Aorta (tissue), 5 donors: ENCODE measurements at regions not wholly inside any gene's neighbourhood (a gene's known extent, or its start where the extent isn't known, plus 50 kb on each side); places are given as distances from the start of the nearest gene placed in this dataset.
A peak's percentile ranks its signal among the peaks of the same experiment; 100 is the strongest.

Experiments used
- ATAC-seq: fragments of 200-7000 bp; cut with Tn5 transposase; one replicate; pipeline ENCODE4 v1.9.1; 2022; ENCODE audit warnings: moderate library complexity; ENCODE audit not compliant: low FRiP score
- DNase-seq, 2 donors: peaks; one replicate each; pipeline ENCODE4 v3.0.0-alpha.2; 2020
- H3K27ac ChIP-seq, 2 donors: one replicate each; pipeline ENCODE4 v1.5.1; 2013; ENCODE audit warnings: low read length in 2 of 2, mild to moderate bottlenecking in 2 of 2, moderate library complexity in 2 of 2, control low read depth in 1 of 2, inconsistent platforms in 1 of 2, low read depth in 1 of 2
- H3K27me3 ChIP-seq, 2 donors: one replicate each; pipeline ENCODE4 v1.6.1; 2013; ENCODE audit warnings: control low read depth in 1 of 2, low read length in 1 of 2, mild to moderate bottlenecking in 1 of 2, moderate library complexity in 1 of 2; ENCODE audit not compliant: insufficient read depth in 2 of 2, control insufficient read depth in 1 of 2
- H3K36me3 ChIP-seq, 2 donors: one replicate each; pipeline ENCODE4 v1.6.1; 2013; ENCODE audit warnings: control low read depth in 1 of 2, low read length in 1 of 2, mild to moderate bottlenecking in 1 of 2; ENCODE audit not compliant: insufficient read depth in 2 of 2, control insufficient read depth in 1 of 2
- H3K4me1 ChIP-seq, 2 donors: one replicate each; pipeline ENCODE4 v1.6.1; 2013; ENCODE audit warnings: low read length in 2 of 2, control low read depth in 1 of 2, mild to moderate bottlenecking in 1 of 2, moderate library complexity in 1 of 2; ENCODE audit not compliant: insufficient read depth in 2 of 2, control insufficient read depth in 1 of 2
- H3K4me3 ChIP-seq, 2 donors: one replicate each; pipeline ENCODE4 v1.5.1; 2013; ENCODE audit warnings: low read length in 2 of 2, control low read depth in 1 of 2, mild to moderate bottlenecking in 1 of 2
- H3K9me3 ChIP-seq: one replicate; pipeline ENCODE4 v1.6.1; 2013; ENCODE audit warnings: mild to moderate bottlenecking, low read length; ENCODE audit not compliant: control insufficient read depth
- WGBS, 2 donors: extraction: QIAGEN DNeasy Blood & Tissue Kit; methylation state at CpG; one replicate each; pipeline ENCODE4 v1.1.7; 2013; 5-methylcytosine and 5-hydroxymethylcytosine counted together
- intact Hi-C, 2 donors: fragments of 100-400 bp; cut with DNase I; formaldehyde crosslinking; loops; one replicate each; pipeline versions ENCODE4 v1.14.2 to v1.15.0; 2022
- donor health status: healthy with polysubstance abuse.
- donor health status: Bipolar disorder and iron deficiency.
- donor health status: DM: no; HTN: no; CAD: no.
- donor health status: DM: no; HTN: no; CAD: no.
- donor health status: DM: yes; HTN: yes; CAD: no.

DNA sequence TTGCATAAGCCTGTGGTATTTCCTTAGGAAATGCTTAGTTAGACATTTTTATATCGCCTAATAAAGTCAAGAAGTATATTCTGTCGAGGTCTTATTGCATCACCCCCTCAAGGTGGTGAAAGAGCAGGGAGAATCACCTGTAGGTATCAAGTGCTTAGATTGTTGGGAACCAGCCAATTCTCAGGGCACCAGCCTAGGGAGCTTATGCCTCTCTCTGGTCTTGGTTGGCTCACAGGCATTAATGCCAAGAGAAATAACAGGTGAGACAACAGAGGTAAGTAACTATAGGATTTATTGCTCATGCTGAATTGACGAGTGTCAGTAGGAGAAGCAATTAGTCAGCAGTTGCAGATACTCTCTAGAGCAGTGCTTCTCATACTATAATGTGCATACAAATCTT lies 663.3 kb upstream of the ZNF804A start:
- H3K4me1 ChIP-seq, result no peaks in the 10 kb centered on the region
- H3K27ac ChIP-seq, result no peak overlapping the region
- WGBS, 2 donors, result 84 to 86% methylated on average over 3 of the region's 3 CpGs
- intact Hi-C loops, result no loop called here
- no peak for ATAC-seq
- H3K36me3 ChIP-seq, result no peaks in the 10 kb centered on the region
- H3K4me3 ChIP-seq, result no peak overlapping the region
- no peak for DNase-seq
- H3K9me3 ChIP-seq, result no peaks in the 10 kb centered on the region
- H3K27me3 ChIP-seq, result no peaks in the 10 kb centered on the region

DNA sequence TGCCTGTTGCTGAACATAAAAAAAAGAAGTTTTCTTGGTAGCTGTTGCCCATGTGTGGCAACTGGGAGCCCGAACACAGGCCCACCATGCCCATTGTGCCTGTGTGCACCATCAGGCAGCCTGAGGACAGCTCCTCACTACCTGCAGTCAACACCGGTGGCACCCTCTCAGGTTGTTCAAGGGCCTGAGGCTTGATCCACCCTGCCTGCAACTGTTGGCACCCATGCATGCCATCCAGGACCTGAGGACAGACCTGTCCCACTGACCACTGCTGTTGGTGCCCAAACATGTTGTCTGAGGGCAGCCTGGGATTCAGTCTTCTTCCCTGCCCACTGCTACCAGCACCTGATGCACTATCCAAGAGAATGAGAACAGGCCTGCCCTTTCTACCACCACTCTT lies 661.1 kb upstream of the ZNF804A start:
- Histone ChIP-seq H3K27ac (no peak overlapping the region), H3K4me3 (no peak overlapping the region), H3K27me3 (no peaks in the 10 kb centered on the region), H3K4me1 (no peaks in the 10 kb centered on the region), H3K36me3 (no peaks in the 10 kb centered on the region), H3K9me3 (no peaks in the 10 kb centered on the region)
- 90 to 96% methylated on average over 2 of the region's 2 CpGs for WGBS, 2 donors
- ATAC-seq (no peak), DNase-seq (peak in 1 of 2 donors; percentile 47)
- intact Hi-C loops, result no loop called here

DNA sequence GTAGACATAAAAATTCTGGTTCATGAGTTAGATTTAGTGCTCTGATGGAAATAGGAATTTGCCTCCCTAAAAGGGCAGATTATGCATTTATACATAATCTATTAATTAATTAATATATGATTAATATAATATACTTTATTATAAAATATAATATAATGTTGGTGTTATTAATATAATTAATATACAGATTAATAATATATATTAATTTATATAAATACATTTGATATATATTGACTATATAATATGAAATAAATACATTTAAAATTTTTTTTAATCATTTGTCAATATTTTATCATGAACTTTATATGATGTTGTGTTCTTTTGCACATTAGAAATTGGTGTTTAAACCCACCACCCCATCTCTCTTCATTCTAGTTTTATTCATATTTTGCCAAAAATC lies 652.1 kb upstream of the ZNF804A start:
- intact Hi-C loops, result no loop called here
- H3K4me1 ChIP-seq, result no peaks in the 10 kb centered on the region
- no peak overlapping the region for H3K4me3 ChIP-seq
- H3K9me3 ChIP-seq, result no peaks in the 10 kb centered on the region
- H3K36me3 ChIP-seq, result no peaks in the 10 kb centered on the region
- no peak for ATAC-seq
- H3K27me3 ChIP-seq, result no peaks in the 10 kb centered on the region
- DNase-seq, result no peak
- H3K27ac ChIP-seq, result no peak overlapping the region

DNA sequence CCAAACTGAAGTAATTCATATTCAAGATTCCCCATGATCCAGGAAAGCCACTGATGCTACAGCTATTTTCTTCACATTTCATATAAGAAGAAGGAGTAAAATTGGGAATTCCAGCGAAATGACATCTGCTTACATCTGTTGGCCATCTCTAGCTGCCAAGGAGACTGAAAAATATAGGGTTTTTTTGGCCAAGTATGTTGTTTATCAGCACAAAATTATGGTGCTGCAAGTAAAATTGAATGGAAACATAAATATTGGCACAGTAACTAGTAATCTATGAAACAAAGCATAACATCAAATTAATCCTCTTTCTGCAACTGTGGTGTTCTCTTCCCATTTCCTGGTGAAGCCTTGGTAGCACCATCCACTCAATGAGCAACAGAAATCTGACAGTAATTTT lies 649.5 kb upstream of the ZNF804A start:
- Histone ChIP-seq H3K27me3 (no peaks in the 10 kb centered on the region), H3K4me1 (no peaks in the 10 kb centered on the region), H3K27ac (no peak overlapping the region), H3K9me3 (no peaks in the 10 kb centered on the region), H3K36me3 (no peaks in the 10 kb centered on the region), H3K4me3 (no peak overlapping the region)
- ATAC-seq (no peak), DNase-seq (no peak)
- 86 to 88% methylated on average over 1 of the region's 1 CpG for WGBS, 2 donors
- intact Hi-C loops, result no loop called here

DNA sequence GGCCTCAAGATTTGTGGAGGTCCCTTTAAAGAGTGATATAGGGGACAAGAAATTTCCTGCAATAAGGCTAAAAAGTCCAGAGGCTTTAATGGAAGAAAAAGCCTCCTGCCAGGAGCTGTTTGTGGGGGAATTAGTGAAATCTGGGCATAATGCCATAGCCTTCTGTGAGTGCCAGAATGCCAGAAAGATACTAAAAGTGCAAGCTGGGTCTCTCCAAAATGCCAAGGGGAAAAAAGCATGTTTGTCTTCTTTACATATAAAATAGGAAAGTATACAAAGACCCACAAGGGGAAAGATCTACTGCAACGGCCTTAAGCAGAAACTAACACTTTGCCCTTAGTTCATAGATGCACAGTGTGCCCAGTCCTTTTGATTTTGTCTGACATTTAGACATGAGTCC lies 647.7 kb upstream of the ZNF804A start:
- no peaks in the 10 kb centered on the region for H3K4me1 ChIP-seq
- no peak overlapping the region for H3K4me3 ChIP-seq
- no peaks in the 10 kb centered on the region for H3K9me3 ChIP-seq
- ATAC-seq, result no peak
- no peaks in the 10 kb centered on the region for H3K36me3 ChIP-seq
- no peaks in the 10 kb centered on the region for H3K27me3 ChIP-seq
- no peak for DNase-seq
- WGBS, 2 donors, result 63 to 72% methylated on average over 1 of the region's 1 CpG
- intact Hi-C loops, result no loop called here
- no peak overlapping the region for H3K27ac ChIP-seq

DNA sequence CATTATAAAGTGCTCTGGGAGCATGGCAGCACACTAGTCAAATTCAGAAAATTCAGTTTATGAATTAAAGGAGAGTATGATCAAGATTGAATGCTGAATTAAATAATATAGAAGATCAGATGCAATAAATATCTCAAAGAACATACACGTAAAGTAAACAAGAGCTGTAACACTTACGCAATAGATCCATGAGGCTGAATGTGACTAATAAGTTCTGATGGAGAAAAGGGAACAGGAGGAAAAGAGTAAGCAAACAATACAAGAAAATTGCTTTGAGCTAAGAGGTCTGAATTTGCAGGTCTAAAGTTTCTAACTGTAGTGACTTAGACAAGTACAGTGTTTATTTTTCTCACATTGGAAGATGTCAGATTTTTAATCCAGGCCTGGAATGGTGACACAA lies 646.7 kb upstream of the ZNF804A start:
- ATAC-seq (no peak), DNase-seq (no peak)
- Histone ChIP-seq H3K4me1 (no peaks in the 10 kb centered on the region), H3K36me3 (no peaks in the 10 kb centered on the region), H3K9me3 (no peaks in the 10 kb centered on the region), H3K27ac (no peak overlapping the region), H3K4me3 (no peak overlapping the region), H3K27me3 (no peaks in the 10 kb centered on the region)
- intact Hi-C loops, result no loop called here
- WGBS, 2 donors, result 91 to 96% methylated on average over 2 of the region's 2 CpGs

DNA sequence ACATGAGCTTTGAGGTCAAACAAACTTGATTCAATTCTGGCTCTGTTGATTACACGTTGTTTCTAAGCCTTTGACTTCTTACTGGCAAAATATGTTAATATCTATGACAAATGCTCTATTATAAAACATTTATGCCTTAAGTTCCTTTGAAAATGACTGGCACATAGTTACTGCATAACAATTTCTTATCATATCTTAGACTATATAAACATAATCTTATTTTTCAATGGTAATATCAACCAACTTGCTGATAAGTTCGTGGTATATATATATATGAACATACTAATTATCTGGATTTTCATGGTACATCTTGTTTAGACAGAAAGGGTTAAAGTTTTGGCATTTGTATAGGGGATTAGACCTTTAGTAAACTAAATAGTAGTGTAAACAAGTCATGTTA lies 645.6 kb upstream of the ZNF804A start:
- no peak for ATAC-seq
- no peak for DNase-seq
- 42 to 47% methylated on average over 2 of the region's 2 CpGs for WGBS, 2 donors
- Histone ChIP-seq H3K9me3 (no peaks in the 10 kb centered on the region), H3K36me3 (no peaks in the 10 kb centered on the region), H3K4me3 (no peak overlapping the region), H3K27ac (no peak overlapping the region), H3K27me3 (no peaks in the 10 kb centered on the region), H3K4me1 (no peaks in the 10 kb centered on the region)
- intact Hi-C loops, result no loop called here

DNA sequence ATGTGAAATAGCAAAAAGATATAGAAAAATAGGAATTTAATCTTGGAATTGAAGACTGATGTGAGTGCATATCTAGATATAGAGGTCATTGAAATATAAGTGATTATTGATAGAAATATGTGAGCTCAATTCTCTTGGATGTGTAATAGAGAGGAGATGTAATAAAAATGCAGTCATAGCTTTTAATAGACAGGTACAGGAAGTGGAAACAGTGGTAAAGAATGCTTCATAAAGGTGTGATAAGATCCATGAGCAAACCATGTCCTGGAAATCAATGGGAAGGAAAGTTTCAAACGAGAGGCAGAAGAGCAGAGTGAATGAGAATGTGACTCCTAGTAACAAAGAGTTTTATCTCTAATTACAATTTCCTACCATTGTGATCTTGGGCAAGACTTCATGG lies 634.7 kb upstream of the ZNF804A start:
- 70 to 84% methylated on average over 1 of the region's 1 CpG for WGBS, 2 donors
- ATAC-seq (no peak), DNase-seq (no peak)
- no peaks in the 10 kb centered on the region for H3K36me3 ChIP-seq
- no peak overlapping the region for H3K27ac ChIP-seq
- no peak overlapping the region for H3K4me3 ChIP-seq
- H3K4me1 ChIP-seq, result no peaks in the 10 kb centered on the region
- intact Hi-C loops, result no loop called here
- no peaks in the 10 kb centered on the region for H3K27me3 ChIP-seq
- no peaks in the 10 kb centered on the region for H3K9me3 ChIP-seq

DNA sequence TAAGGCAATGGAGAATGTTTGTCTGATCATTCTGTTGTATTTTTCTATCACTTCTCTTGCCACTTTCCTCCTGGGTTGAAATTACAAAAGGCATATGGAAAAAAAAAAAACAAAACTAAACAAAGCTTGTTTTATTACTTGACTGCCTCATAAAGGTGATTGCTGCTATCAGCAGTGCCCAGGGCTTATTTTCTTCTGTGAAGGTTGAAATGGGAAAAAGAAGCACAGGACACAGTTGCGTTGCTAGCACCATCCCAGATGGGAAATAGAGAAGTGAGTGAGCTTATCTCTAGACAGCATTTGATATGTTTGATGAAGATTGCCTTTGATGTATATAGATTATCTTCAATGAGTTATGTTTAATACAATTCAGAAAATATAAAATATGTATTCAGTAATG lies 633.8 kb upstream of the ZNF804A start:
- intact Hi-C loops, result no loop called here
- no peak overlapping the region for H3K4me3 ChIP-seq
- no peaks in the 10 kb centered on the region for H3K36me3 ChIP-seq
- ATAC-seq (no peak), DNase-seq (no peak)
- 59 to 76% methylated on average over 1 of the region's 1 CpG for WGBS, 2 donors
- no peaks in the 10 kb centered on the region for H3K4me1 ChIP-seq
- H3K27me3 ChIP-seq, result no peaks in the 10 kb centered on the region
- no peaks in the 10 kb centered on the region for H3K9me3 ChIP-seq
- no peak overlapping the region for H3K27ac ChIP-seq

DNA sequence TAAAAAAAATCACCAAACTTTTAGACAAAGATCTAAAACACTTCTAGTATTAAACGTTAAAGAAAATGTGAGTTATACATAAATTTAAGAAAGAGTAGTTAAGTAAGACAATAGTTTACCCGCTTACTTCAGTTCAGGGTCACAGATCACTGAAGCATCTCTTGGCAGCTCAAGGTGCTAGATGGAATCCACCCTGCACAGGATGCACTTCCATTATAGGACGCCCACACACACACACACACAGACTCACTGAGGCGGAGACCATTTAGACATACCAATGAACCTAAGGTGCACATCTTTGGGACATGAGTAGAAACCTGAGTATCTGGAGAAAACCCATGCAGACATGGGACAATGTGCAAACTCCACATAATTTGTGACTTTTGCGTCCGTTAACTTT lies 630.6 kb upstream of the ZNF804A start:
- intact Hi-C loops, result no loop called here
- H3K4me3 ChIP-seq, result no peak overlapping the region
- H3K4me1 ChIP-seq, result no peaks in the 10 kb centered on the region
- WGBS, 2 donors, result 93 to 94% methylated on average over 6 of the region's 6 CpGs
- ATAC-seq, result no peak
- H3K36me3 ChIP-seq, result no peaks in the 10 kb centered on the region
- no peak overlapping the region for H3K27ac ChIP-seq
- no peaks in the 10 kb centered on the region for H3K27me3 ChIP-seq
- no peaks in the 10 kb centered on the region for H3K9me3 ChIP-seq
- no peak for DNase-seq
